Activated naive CD4-positive, alpha-beta T cell treated with anti-CD3 and anti-CD28 coated beads, Interleukin-2, amount 10 ng/mL, durations not matched to agents 7 days and 5 days (primary cell): ENCODE measurements at regions not wholly inside any gene's neighbourhood (a gene's known extent, or its start where the extent isn't known, plus 50 kb on each side); places are given as distances from the start of the nearest gene placed in this dataset.
A peak's percentile ranks its signal among the peaks of the same experiment; 100 is the strongest.

Source experiments
- CTCF ChIA-PET: fragments of 350-600 bp; sonication (Branson Sonifier 250); formaldehyde crosslinking; loops from one replicate; lab custom pipeline; 2021; ENCODE audit warnings: antibody characterized with exemption; lab: Charles Lee
- DNase-seq: peaks from one replicate; pipeline ENCODE4 v3.0.0-alpha.2; 2020
- H3K27ac Mint-ChIP-seq: one replicate; pipeline ENCODE4 v1.8.0; 2021; ENCODE audit warnings: mild to moderate bottlenecking, moderate library complexity, mixed read lengths
- H3K27me3 Mint-ChIP-seq: one replicate; pipeline ENCODE4 v1.8.0; 2021; ENCODE audit warnings: mild to moderate bottlenecking, mixed read lengths
- H3K36me3 Mint-ChIP-seq: one replicate; pipeline ENCODE4 v1.8.0; 2021; ENCODE audit warnings: mixed read lengths
- H3K4me1 Mint-ChIP-seq: one replicate; pipeline ENCODE4 v1.8.0; 2021; ENCODE audit warnings: mixed read lengths
- H3K4me3 Mint-ChIP-seq: one replicate; pipeline ENCODE4 v1.8.0; 2021; ENCODE audit warnings: mild to moderate bottlenecking, moderate library complexity, mixed read lengths
- H3K9me3 Mint-ChIP-seq: one replicate; pipeline ENCODE4 v1.8.0; 2021; ENCODE audit warnings: mixed read lengths

DNA sequence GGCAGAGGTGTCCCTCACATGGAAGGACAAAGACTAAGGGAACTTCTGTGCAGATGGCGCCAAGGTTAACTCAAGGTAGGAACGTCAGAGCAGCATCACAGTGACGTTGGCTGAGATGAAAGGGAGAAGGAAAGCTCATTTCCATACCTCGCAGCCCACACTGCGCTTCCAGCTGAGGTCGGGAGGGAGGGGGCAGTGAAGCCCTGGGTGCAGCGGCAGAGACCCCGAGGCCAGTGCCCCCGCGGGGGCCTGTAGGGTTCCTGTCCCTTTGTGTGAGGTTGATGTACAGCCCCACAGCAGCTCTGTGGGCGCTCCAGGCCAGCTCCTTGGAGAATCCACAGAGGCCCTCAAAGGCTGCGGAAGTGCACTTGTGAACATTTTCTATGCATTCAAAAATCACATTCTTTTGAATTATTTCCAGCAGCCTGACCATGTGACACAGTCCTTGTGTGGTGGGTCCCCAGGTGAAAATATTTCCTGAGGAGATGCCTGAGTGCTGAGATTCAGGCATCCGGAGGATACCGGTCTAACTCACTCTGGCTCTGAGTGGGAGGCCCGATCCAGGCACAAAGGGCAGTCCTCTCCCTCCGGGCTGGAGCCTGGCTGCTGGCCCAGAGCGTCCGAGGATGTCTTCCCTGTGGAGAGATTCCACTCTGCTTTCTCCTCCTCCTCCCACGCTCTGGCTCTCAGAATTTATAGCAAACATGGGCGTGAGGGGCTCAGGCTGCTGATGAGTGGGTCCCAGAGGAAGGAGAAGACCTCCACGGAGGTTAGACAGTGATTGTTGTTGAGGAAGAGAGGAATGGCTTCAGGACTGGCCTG lies 150.7 kb downstream of the ICE1 start:
- Mint-ChIP-seq H3K27me3 (peaks cover 9% of the 10 kb centered on the region), H3K36me3 (no peaks in the 10 kb centered on the region), H3K27ac (no peak overlapping the region), H3K9me3 (no peaks in the 10 kb centered on the region), H3K4me3 (no peak overlapping the region), H3K4me1 (no peaks in the 10 kb centered on the region)
- CTCF ChIA-PET: no interaction called here
- no peak for DNase-seq

- Mint-ChIP-seq H3K36me3 (no peaks in the 10 kb centered on the region), H3K4me3 (no peak overlapping the region), H3K4me1 (no peaks in the 10 kb centered on the region), H3K9me3 (no peaks in the 10 kb centered on the region), H3K27ac (no peak overlapping the region), H3K27me3 (peaks cover 9% of the 10 kb centered on the region)
- CTCF ChIA-PET: no interaction called here
- DNase-seq: no peak
These were observed 149.8 kb downstream of the ICE1 start for GRCh38 chr5:5572010-5572865.

- CTCF ChIA-PET: no interaction called here
- H3K9me3 Mint-ChIP-seq: no peaks in the 10 kb centered on the region
- no peak for DNase-seq
- no peak overlapping the region for H3K27ac Mint-ChIP-seq
- no peak overlapping the region for H3K4me3 Mint-ChIP-seq
- H3K4me1 Mint-ChIP-seq: no peaks in the 10 kb centered on the region
- H3K36me3 Mint-ChIP-seq: no peaks in the 10 kb centered on the region
- peaks cover 9% of the 10 kb centered on the region for H3K27me3 Mint-ChIP-seq
These were observed 148.2 kb downstream of the ICE1 start for GRCh38 chr5:5570646-5571045.

DNA sequence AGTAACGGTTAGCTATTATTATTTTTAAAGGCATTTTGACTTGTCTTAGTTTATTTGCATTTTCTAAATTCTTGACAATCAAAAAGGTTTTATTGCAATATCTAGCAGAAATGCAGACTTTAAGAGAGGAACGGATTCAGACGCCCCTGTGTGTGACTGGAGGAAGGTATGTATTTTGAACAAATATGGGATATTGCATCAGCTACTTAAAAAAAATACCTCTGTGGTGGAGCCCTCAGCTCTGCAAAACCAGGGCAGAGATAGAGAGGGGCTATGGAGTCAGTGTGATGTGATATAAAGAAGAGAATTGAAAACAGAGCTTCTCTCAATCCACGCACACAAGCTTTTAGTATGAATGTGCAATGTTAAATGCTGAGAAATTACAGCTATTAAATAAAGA lies 142.4 kb downstream of the ICE1 start:
- H3K4me1 Mint-ChIP-seq: no peaks in the 10 kb centered on the region
- H3K27ac Mint-ChIP-seq: no peak overlapping the region
- no peak overlapping the region for H3K4me3 Mint-ChIP-seq
- H3K36me3 Mint-ChIP-seq: no peaks in the 10 kb centered on the region
- H3K27me3 Mint-ChIP-seq: peaks cover 3% of the 10 kb centered on the region
- CTCF ChIA-PET: no interaction called here
- H3K9me3 Mint-ChIP-seq: no peaks in the 10 kb centered on the region
- no peak for DNase-seq

- DNase-seq: no peak
- no peaks in the 10 kb centered on the region for H3K36me3 Mint-ChIP-seq
- no peaks in the 10 kb centered on the region for H3K4me1 Mint-ChIP-seq
- CTCF ChIA-PET: no interaction called here
- no peaks in the 10 kb centered on the region for H3K9me3 Mint-ChIP-seq
- no peak overlapping the region for H3K4me3 Mint-ChIP-seq
- peaks cover 4% of the 10 kb centered on the region for H3K27me3 Mint-ChIP-seq
- H3K27ac Mint-ChIP-seq: no peak overlapping the region
These were observed 137.5 kb downstream of the ICE1 start for GRCh38 chr5:5560016-5560415.

DNA sequence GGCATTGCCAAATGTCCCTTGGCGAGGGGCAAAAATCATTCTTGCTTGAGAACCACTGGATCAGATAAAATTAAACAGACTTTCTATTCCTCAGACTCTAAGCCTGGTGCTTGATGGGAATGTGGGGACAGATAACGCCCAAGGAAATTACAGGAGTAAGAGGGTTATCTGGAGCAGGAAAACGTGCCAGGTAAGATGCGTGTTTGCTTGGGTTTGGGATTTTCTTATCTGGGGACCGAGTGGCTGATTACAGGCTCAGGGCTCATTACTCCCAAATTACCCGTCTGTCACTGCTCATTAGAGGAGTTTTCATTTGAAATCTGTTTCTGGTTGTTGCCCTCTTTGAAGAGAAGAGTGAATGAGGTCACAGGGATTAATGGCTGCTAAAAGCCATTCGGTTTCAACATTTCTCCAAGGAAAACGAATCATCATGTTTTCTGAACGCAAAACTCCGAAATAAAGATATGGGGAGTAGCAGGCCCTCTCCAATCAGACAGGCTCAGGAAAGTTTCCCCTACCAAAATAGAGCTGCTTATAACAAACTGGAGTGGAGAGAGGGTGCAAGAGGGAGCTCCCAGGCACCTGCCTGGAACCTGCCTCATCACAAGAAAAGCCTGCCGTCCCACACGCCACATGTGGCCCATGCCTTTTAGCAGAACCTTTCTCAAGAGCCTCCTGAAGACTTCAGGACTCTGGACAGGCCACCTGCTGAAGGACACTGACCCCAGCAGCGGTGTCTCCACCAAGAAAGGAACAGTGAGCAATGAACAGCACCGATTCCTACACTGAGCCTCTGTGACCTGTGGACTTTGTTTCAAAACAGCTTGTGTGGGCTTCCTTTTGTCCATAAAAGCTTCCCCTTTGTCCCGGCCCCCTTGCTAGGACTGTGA lies 136.4 kb downstream of the ICE1 start:
- H3K27me3 Mint-ChIP-seq: peaks cover 4% of the 10 kb centered on the region
- DNase-seq: no peak
- no peak overlapping the region for H3K27ac Mint-ChIP-seq
- H3K36me3 Mint-ChIP-seq: no peaks in the 10 kb centered on the region
- CTCF ChIA-PET: no interaction called here
- H3K4me1 Mint-ChIP-seq: no peaks in the 10 kb centered on the region
- H3K9me3 Mint-ChIP-seq: no peaks in the 10 kb centered on the region
- H3K4me3 Mint-ChIP-seq: no peak overlapping the region

DNA sequence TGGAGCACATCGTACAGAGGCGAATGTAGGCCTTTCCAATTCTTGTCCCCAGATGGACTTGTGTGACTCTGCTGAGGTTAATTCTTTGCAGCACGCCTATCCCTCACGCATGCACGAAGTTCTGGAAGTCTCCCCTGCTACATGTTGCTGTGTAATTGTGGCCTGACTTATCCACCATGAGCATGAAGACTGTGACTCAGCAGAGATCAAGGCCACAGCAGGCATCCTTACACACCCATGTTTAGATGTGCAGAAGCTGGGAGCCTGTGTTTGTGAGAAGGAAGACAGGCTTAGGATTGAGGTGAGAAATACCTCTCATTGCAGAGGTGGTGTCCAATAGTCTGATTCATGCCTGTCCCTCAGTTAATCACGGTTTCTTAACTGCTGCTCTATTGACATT lies 135.6 kb downstream of the ICE1 start:
- peaks cover 4% of the 10 kb centered on the region for H3K27me3 Mint-ChIP-seq
- no peaks in the 10 kb centered on the region for H3K36me3 Mint-ChIP-seq
- H3K9me3 Mint-ChIP-seq: no peaks in the 10 kb centered on the region
- no peak overlapping the region for H3K27ac Mint-ChIP-seq
- H3K4me1 Mint-ChIP-seq: no peaks in the 10 kb centered on the region
- CTCF ChIA-PET: no interaction called here
- H3K4me3 Mint-ChIP-seq: no peak overlapping the region
- no peak for DNase-seq

DNA sequence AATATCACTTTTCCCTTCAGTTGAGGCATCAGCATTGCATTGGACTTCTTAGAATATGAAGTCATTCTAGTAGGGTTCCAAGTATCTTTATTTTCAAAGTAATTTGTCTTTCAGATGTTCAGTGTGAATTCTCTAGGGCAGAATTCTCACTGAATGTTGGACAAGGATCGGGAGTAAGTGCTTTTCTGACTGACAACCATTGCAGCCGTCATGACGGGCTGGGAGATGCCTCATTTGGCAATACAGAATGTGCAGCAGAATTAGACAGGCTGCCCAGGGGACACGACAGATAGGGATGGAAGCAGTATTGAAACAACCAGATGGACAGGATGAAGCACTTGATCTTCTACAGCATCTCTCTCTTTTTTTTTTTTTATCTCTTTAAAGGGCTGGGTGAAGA lies 129.0 kb downstream of the ICE1 start:
- Mint-ChIP-seq H3K4me1 (no peaks in the 10 kb centered on the region), H3K4me3 (no peak overlapping the region), H3K27ac (peak overlapping the region; percentile 50), H3K27me3 (peaks cover 4% of the 10 kb centered on the region), H3K9me3 (no peaks in the 10 kb centered on the region), H3K36me3 (no peaks in the 10 kb centered on the region)
- CTCF ChIA-PET: no interaction called here
- no peak for DNase-seq

DNA sequence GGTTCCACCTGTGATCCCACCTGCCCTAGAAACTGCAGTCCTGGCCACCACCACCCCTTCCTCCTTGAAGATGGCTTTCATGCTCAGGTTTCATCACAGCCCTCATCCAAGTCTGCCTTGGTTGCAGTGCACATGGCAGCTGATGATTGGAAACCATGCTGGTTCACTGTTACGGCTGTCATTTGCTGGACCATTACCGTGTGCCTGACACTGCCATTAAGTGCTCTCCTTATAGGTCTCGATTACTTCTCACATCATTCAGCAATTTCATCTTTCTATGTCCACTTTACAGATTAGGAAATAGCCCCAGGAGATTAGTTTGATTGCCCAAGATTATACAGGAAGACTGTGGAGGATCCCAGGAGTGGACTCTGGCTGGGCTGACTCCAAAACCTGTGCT lies 123.9 kb downstream of the ICE1 start:
- no peaks in the 10 kb centered on the region for H3K4me1 Mint-ChIP-seq
- no peak overlapping the region for H3K4me3 Mint-ChIP-seq
- no peaks in the 10 kb centered on the region for H3K9me3 Mint-ChIP-seq
- DNase-seq: no peak
- CTCF ChIA-PET: no interaction called here
- no peaks in the 10 kb centered on the region for H3K27me3 Mint-ChIP-seq
- no peaks in the 10 kb centered on the region for H3K36me3 Mint-ChIP-seq
- H3K27ac Mint-ChIP-seq: no peak overlapping the region

DNA sequence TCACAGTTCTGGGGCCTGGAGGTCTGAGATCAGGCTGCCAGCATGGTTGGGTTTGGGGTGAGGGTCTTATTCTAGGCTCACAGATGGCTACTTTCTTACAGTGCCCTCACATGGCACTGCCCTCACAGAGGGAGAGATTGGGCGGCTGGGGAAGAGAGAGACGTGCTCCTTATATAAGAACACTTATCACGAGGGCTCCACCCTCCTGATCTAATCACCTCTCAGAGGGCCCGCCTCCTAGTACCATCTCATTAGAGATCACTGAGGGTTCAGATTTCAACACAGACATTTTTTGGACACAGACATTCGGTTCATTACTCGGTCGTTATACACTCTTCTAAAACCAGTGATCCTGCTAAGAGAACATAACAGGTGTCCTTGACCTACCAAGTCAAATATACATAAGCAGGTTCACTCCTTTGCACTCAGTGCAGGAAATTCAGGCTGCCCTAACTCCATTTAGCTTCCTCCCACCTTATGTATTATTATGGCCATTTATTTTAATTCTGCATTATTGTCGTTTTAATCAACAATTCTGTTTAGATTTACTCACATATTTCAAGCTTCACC lies 121.7 kb downstream of the ICE1 start:
- Mint-ChIP-seq H3K27me3 (no peaks in the 10 kb centered on the region), H3K27ac (no peak overlapping the region), H3K36me3 (no peaks in the 10 kb centered on the region), H3K4me1 (no peaks in the 10 kb centered on the region), H3K4me3 (no peak overlapping the region), H3K9me3 (no peaks in the 10 kb centered on the region)
- CTCF ChIA-PET: no interaction called here
- DNase-seq: no peak

- Mint-ChIP-seq H3K27me3 (no peaks in the 10 kb centered on the region), H3K9me3 (no peaks in the 10 kb centered on the region), H3K36me3 (no peaks in the 10 kb centered on the region), H3K4me3 (no peak overlapping the region), H3K27ac (no peak overlapping the region), H3K4me1 (no peaks in the 10 kb centered on the region)
- CTCF ChIA-PET: no interaction called here
- DNase-seq: no peak
These were observed 120.2 kb downstream of the ICE1 start for GRCh38 chr5:5542654-5543053.

- CTCF ChIA-PET: no interaction called here
- Mint-ChIP-seq H3K36me3 (no peaks in the 10 kb centered on the region), H3K4me3 (no peak overlapping the region), H3K27ac (no peak overlapping the region), H3K9me3 (no peaks in the 10 kb centered on the region), H3K4me1 (no peaks in the 10 kb centered on the region), H3K27me3 (peaks cover 8% of the 10 kb centered on the region)
- DNase-seq: no peak
These were observed 117.6 kb downstream of the ICE1 start for GRCh38 chr5:5540065-5540464.
